Uterus (tissue), 3 donors: ENCODE measurements at regions not wholly inside any gene's neighbourhood (a gene's known extent, or its start where the extent isn't known, plus 50 kb on each side); places are given as distances from the start of the nearest gene placed in this dataset.

ENCODE experiments used
- DNase-seq, 2 donors: peaks; one replicate each; pipeline ENCODE4 v3.0.0-alpha.2; 2019 to 2020
- H3K27ac ChIP-seq, 2 donors: fragments of 200-600 bp; sonication (generic); 1 replicate in 1 of 2; 2 replicates in 1 of 2; pipeline ENCODE4 v1.5.1; 2016 to 2018
- H3K27me3 ChIP-seq, 2 donors: fragments of 200-600 bp; sonication (generic); one replicate each; pipeline ENCODE4 v1.5.1; 2018 to 2019; ENCODE audit warnings: control low read depth in 1 of 2
- H3K36me3 ChIP-seq, 2 donors: fragments of 200-600 bp; sonication (generic); one replicate each; pipeline ENCODE4 v1.5.1; 2019; ENCODE audit warnings: control low read depth in 1 of 2
- H3K4me1 ChIP-seq, 2 donors: fragments of 200-600 bp; sonication (generic); one replicate each; pipeline ENCODE4 v1.5.1; 2018 to 2019; ENCODE audit warnings: control low read depth in 1 of 2
- H3K4me3 ChIP-seq, 2 donors: fragments of 200-600 bp; sonication (generic); 1 replicate in 1 of 2; 2 replicates in 1 of 2; pipeline ENCODE4 v1.5.1; 2018 to 2019; ENCODE audit warnings: mild to moderate bottlenecking in 1 of 2
- H3K9me3 ChIP-seq, 2 donors: fragments of 200-600 bp; sonication (generic); one replicate each; pipeline ENCODE4 v1.5.1; 2019; ENCODE audit warnings: control low read depth in 1 of 2
- POLR2A ChIP-seq, 2 donors: fragments of 450-650 bp; IDR thresholded peaks; one replicate each; pipeline ENCODE4 v1.6.1; 2016; ENCODE audit warnings: antibody characterized with exemption in 2 of 2, mild to moderate bottlenecking in 1 of 2, moderate library complexity in 1 of 2
- intact Hi-C: fragments of 100-400 bp; cut with DNase I; formaldehyde crosslinking; loops from one replicate; pipeline ENCODE4 v1.15.1; 2023; ENCODE audit warnings: low total_unique reads
- TF ChIP-seq, protein P1 (sequence below), 4 experiments: fragments of 200-600 bp in 2 of 4; fragments of 450-650 bp in 2 of 4; sonication (generic) in 2 of 4; IDR thresholded peaks; one replicate each; pipeline ENCODE4 v1.5.1; 2016 to 2019; ENCODE audit warnings: antibody characterized with exemption in 4 of 4, mild to moderate bottlenecking in 2 of 4, moderate library complexity in 1 of 4
- donor health status: DM: yes; HTN: yes; CAD: no.

DNA sequence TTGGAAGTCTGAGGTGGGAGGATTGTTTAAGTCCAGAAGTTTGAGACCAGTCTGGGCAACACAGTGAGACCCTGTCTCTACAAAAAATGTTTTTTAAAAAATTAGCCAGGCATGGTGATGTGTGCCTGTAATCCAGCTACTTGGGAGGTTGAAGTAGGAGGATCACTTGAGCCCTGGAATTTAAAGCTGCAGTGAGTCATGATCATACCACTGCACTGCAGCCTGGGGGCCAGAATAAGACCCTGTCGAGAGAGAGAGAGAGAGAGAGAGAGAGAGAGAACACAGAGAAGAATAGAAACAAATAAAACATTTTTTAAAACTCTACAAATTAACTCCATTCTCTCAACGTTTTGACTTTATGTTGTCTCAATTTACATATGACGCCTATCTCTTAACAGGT is 111.8 kb downstream of the BARX1 start:
- no peaks in the 10 kb centered on the region for H3K36me3 ChIP-seq
- no peak for DNase-seq
- no peaks in the 10 kb centered on the region for H3K27me3 ChIP-seq
- TF ChIP-seq POLR2A (IDR thresholded peaks at IDR 0.05), result no peak
- TF ChIP-seq, protein P1, sequence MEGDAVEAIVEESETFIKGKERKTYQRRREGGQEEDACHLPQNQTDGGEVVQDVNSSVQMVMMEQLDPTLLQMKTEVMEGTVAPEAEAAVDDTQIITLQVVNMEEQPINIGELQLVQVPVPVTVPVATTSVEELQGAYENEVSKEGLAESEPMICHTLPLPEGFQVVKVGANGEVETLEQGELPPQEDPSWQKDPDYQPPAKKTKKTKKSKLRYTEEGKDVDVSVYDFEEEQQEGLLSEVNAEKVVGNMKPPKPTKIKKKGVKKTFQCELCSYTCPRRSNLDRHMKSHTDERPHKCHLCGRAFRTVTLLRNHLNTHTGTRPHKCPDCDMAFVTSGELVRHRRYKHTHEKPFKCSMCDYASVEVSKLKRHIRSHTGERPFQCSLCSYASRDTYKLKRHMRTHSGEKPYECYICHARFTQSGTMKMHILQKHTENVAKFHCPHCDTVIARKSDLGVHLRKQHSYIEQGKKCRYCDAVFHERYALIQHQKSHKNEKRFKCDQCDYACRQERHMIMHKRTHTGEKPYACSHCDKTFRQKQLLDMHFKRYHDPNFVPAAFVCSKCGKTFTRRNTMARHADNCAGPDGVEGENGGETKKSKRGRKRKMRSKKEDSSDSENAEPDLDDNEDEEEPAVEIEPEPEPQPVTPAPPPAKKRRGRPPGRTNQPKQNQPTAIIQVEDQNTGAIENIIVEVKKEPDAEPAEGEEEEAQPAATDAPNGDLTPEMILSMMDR (IDR thresholded peaks at IDR 0.05), result no peak
- intact Hi-C loops, result no loop called here
- H3K4me1 ChIP-seq, result no peaks in the 10 kb centered on the region
- H3K4me3 ChIP-seq, result no peak overlapping the region
- H3K9me3 ChIP-seq, result no peaks in the 10 kb centered on the region
- no peak overlapping the region for H3K27ac ChIP-seq

DNA sequence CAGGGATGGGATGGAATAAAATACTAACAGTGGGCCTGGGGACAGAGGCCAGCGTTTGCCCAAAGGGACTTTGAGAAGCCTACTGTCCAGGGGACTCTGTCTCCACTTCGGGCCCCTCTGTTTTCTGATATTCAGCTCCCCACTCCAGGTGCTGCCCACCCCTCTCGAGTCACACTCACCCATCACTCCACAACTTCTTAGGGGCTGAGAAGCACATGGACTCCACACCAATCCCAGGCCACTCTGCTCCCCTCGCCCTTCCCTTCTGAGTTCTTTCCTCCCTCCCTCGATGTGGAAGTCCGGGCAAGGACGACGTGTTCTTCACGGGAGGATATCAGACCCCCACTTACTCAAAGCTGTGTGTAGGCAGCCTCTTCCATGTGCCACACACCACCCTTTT is 124.5 kb downstream of the BARX1 start:
- no peaks in the 10 kb centered on the region for H3K9me3 ChIP-seq
- TF ChIP-seq POLR2A (IDR thresholded peaks at IDR 0.05), result no peak
- TF ChIP-seq, protein P1 (IDR thresholded peaks at IDR 0.05), result no peak
- no peaks in the 10 kb centered on the region for H3K27me3 ChIP-seq
- intact Hi-C loops, result no loop called here
- no peak overlapping the region for H3K4me3 ChIP-seq
- H3K36me3 ChIP-seq, result no peaks in the 10 kb centered on the region
- no peak for DNase-seq
- no peaks in the 10 kb centered on the region for H3K4me1 ChIP-seq
- no peak overlapping the region for H3K27ac ChIP-seq

- intact Hi-C loops, result no loop called here
- no peak for DNase-seq
- no peaks in the 10 kb centered on the region for H3K9me3 ChIP-seq
- H3K4me3 ChIP-seq, result no peak overlapping the region
- H3K27me3 ChIP-seq, result no peaks in the 10 kb centered on the region
- TF ChIP-seq POLR2A (IDR thresholded peaks at IDR 0.05), result no peak
- TF ChIP-seq, protein P1 (IDR thresholded peaks at IDR 0.05), result no peak
- H3K36me3 ChIP-seq, result no peaks in the 10 kb centered on the region
- H3K27ac ChIP-seq, result no peak overlapping the region
- H3K4me1 ChIP-seq, result no peaks in the 10 kb centered on the region
Observed at GRCh38 chr9:93830012-93830596, 125.1 kb downstream of the BARX1 start.

- TF ChIP-seq, protein P1 (IDR thresholded peaks at IDR 0.05), result no peak
- no peak for TF ChIP-seq POLR2A (IDR thresholded peaks at IDR 0.05)
- Histone ChIP-seq H3K4me1 (no peaks in the 10 kb centered on the region), H3K27ac (no peak overlapping the region), H3K36me3 (no peaks in the 10 kb centered on the region), H3K4me3 (no peak overlapping the region), H3K9me3 (no peaks in the 10 kb centered on the region), H3K27me3 (no peaks in the 10 kb centered on the region)
- DNase-seq, result no peak
- intact Hi-C loops, result no loop called here
Observed at GRCh38 chr9:93829271-93830011, 125.7 kb downstream of the BARX1 start.

DNA sequence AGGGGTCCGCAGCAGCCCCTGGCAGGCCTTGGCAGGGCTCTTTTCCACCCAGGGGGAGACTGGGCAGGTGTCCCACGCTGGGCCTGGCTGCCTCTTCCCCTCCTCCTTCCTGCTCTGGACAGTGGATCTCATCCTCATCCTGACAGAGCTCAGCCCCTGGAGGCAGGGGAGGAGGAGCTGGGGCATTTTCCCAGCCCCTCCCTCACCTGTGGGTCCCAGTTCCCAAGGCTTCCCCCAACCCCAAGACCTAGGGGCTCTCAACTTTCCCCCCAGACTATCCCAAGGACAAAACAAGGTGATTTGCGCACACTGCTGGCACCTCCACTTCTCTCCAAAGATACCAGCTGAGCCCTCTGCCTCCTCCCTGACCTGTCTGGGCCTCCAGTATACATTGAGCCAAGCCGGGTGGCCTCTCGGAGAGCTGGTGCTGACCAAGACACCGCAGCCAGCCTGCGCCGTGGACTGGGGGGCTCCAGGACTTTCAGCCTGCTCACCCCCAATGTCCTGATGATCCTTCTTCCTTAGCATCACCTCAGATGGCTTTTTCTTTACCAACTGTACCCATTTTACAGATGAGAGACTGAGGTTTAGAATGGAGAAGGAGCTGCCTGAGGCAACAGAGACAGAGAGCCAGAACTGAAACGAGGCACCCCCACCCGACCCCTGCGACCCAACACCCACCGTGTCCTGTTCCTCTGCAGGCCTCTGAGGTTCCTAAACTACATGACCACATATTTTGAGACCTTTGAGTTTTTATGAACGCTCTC is 126.6 kb downstream of the BARX1 start:
- Histone ChIP-seq H3K27me3 (no peaks in the 10 kb centered on the region), H3K4me3 (no peak overlapping the region), H3K36me3 (no peaks in the 10 kb centered on the region), H3K27ac (no peak overlapping the region), H3K4me1 (no peaks in the 10 kb centered on the region), H3K9me3 (no peaks in the 10 kb centered on the region)
- intact Hi-C loops, result no loop called here
- no peak for DNase-seq
- no peak for TF ChIP-seq POLR2A (IDR thresholded peaks at IDR 0.05)
- TF ChIP-seq, protein P1 (IDR thresholded peaks at IDR 0.05), result no peak
